GM12864 (cell line): ENCODE measurements at regions not wholly inside any gene's neighbourhood (a gene's known extent, or its start where the extent isn't known, plus 50 kb on each side); places are given as distances from the start of the nearest gene placed in this dataset.

Experiments
- DNase-seq: peaks from one replicate; pipeline ENCODE4 v3.0.0-alpha.2; 2011; ENCODE audit warnings: low read depth
- H3K4me3 ChIP-seq: 2 replicates; pipeline ENCODE4 v1.5.1; 2011; ENCODE audit warnings: mild to moderate bottlenecking, low read depth, low read length, control low read depth
- TF ChIP-seq, protein P1 (sequence below): IDR thresholded peaks from 2 replicates; pipeline ENCODE4 v1.5.1; 2011; ENCODE audit warnings: low read depth, mild to moderate bottlenecking, moderate library complexity, low read length, control low read depth, inconsistent platforms; ENCODE audit errors: missing control alignments

- no peak overlapping the region for H3K4me3 ChIP-seq
- DNase-seq, result no peak
- TF ChIP-seq, protein P1, sequence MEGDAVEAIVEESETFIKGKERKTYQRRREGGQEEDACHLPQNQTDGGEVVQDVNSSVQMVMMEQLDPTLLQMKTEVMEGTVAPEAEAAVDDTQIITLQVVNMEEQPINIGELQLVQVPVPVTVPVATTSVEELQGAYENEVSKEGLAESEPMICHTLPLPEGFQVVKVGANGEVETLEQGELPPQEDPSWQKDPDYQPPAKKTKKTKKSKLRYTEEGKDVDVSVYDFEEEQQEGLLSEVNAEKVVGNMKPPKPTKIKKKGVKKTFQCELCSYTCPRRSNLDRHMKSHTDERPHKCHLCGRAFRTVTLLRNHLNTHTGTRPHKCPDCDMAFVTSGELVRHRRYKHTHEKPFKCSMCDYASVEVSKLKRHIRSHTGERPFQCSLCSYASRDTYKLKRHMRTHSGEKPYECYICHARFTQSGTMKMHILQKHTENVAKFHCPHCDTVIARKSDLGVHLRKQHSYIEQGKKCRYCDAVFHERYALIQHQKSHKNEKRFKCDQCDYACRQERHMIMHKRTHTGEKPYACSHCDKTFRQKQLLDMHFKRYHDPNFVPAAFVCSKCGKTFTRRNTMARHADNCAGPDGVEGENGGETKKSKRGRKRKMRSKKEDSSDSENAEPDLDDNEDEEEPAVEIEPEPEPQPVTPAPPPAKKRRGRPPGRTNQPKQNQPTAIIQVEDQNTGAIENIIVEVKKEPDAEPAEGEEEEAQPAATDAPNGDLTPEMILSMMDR, result no peak
These were observed 202.3 kb downstream of the SP3 start for GRCh38 chr2:173762864-173763263.

DNA sequence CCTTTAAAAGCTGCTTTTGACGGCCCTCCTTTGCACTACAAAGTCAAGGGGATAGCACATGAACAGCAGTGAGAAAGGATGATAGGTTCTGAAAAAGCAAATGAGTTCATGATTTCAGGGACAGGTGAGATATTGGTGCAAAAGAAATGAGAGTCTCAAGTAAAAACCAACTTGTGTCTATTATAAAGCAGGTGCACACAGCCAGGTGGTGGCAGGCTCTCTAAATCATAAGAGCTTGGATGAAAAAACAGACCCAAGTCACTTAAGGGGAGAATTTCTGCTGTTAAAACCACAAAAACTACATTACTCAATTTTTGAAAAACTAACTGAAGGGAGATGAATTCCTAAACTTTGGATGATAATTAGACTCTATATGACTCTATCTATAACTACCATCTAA, 201.5 kb downstream of the SP3 start:
- H3K4me3 ChIP-seq, result no peak overlapping the region
- DNase-seq, result no peak
- TF ChIP-seq, protein P1, result no peak

DNA sequence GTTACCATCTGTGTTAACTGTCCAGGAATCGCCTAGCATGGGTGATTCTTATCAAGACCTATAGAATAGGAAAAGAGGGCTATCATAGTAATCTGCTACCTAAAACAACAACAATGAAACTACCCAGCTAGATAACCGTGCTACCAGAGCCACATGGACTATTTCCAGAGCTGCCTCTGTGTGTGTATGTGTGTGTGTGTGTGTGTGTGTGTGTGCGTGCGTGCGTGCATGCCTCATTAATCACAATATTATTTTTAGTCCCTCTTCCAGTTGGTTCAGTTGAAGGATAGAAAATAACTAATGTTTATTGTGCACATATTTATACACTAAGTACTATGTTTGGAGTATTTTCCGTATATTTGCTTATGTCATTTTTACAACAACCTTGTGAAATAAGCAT, 201.1 kb downstream of the SP3 start:
- no peak overlapping the region for H3K4me3 ChIP-seq
- DNase-seq, result no peak
- TF ChIP-seq, protein P1, result no peak

- H3K4me3 ChIP-seq, result no peak overlapping the region
- TF ChIP-seq, protein P1, result no peak
- no peak for DNase-seq
These were observed 198.5 kb downstream of the SP3 start for GRCh38 chr2:173766537-173767289.

DNA sequence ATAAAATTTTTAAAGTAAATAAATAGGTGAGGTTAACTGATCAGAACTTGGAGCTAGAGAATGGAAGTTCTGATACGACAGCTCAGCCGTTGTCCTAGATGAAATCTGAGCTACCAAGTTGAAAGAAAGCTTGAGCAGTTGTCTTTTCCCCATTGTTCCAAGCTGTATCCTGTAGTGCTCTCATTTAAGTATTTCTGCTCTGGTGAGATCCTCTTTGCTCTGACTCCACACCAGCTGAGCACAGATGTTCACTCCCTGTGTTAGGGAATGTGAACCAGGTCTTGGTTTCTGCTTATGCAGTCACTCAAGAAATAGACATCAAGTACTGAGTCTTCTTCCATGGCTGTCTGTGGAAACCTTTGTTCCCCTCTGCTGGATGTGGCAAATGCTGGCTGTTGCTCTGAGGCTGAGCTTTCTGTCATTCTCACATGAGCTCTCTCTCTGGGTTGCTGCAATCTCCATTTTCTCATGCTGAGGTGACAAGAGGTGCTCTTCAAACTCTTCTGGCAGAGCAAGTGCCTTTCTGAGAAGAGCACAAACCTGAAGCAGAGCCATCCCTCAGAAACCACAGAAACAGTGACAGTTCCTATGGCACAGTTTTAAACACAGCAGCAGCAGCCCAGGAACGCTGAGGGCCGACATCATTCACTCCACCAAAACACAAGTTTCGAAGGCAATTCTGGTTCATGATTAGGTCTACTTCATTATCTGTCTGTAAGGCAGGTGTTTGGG, 194.1 kb downstream of the SP3 start:
- DNase-seq, result no peak
- TF ChIP-seq, protein P1, result no peak
- no peak overlapping the region for H3K4me3 ChIP-seq

GRCh38 chr2:173772205-173772604, 193.0 kb downstream of the SP3 start:
- H3K4me3 ChIP-seq, result no peak overlapping the region
- TF ChIP-seq, protein P1, result no peak

More at GRCh38 chr2:173772205-173772604, 193.0 kb downstream of the SP3 start:
- DNase-seq, result no peak
